ENCODE measurements at regions not wholly inside any gene's neighbourhood (a gene's known extent, or its start where the extent isn't known, plus 50 kb on each side); places are given as distances from the start of the nearest gene placed in this dataset.

DNA sequence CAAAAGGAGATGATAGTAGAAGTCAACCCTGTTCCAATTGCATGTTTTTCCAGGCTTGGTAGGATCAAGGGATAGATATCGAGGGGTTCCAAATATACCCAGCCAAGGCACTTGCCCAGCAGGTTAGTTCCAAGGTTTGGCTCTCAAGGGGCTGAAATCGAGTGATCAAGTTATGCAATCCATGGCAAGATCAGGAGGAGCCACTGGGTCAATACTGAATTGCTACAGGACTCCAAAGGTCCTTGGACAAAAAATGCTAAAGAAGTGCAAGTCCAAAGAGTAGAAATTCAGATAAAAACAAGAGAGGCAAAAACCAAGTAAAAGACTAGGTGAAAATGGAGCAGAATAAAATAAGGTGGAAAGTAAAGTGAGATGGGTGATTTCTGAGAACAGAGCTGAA lies 179.1 kb upstream of the RFX3 start:
- TF ChIP-seq, protein P1, sequence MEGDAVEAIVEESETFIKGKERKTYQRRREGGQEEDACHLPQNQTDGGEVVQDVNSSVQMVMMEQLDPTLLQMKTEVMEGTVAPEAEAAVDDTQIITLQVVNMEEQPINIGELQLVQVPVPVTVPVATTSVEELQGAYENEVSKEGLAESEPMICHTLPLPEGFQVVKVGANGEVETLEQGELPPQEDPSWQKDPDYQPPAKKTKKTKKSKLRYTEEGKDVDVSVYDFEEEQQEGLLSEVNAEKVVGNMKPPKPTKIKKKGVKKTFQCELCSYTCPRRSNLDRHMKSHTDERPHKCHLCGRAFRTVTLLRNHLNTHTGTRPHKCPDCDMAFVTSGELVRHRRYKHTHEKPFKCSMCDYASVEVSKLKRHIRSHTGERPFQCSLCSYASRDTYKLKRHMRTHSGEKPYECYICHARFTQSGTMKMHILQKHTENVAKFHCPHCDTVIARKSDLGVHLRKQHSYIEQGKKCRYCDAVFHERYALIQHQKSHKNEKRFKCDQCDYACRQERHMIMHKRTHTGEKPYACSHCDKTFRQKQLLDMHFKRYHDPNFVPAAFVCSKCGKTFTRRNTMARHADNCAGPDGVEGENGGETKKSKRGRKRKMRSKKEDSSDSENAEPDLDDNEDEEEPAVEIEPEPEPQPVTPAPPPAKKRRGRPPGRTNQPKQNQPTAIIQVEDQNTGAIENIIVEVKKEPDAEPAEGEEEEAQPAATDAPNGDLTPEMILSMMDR (IDR thresholded peaks at IDR 0.05 in 2 of 3, conservative IDR thresholded peaks at IDR 0.05 in 1 of 3; ENCODE audit: borderline replicate concordance in 1 of 3, insufficient read depth in 1 of 3, low read depth in 2 of 3, low read length in 2 of 3), result no peak
- TF ChIP-seq POLR2A (IDR thresholded peaks at IDR 0.05; ENCODE audit: borderline replicate concordance, extremely low read depth, insufficient read depth, insufficient read length) (no peak), EZH2 (IDR thresholded peaks at IDR 0.05) (no peak), CEBPB (IDR thresholded peaks at IDR 0.05; ENCODE audit: low read depth) (no peak), POLR2AphosphoS5 (IDR thresholded peaks at IDR 0.05; ENCODE audit: low read depth, low read length) (no peak), SP1 (IDR thresholded peaks at IDR 0.05; ENCODE audit: low read depth) (no peak)
- TF ChIP-seq, protein P2, sequence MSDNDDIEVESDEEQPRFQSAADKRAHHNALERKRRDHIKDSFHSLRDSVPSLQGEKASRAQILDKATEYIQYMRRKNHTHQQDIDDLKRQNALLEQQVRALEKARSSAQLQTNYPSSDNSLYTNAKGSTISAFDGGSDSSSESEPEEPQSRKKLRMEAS (IDR thresholded peaks at IDR 0.05), result no peak
- TF ChIP-seq, protein P3, sequence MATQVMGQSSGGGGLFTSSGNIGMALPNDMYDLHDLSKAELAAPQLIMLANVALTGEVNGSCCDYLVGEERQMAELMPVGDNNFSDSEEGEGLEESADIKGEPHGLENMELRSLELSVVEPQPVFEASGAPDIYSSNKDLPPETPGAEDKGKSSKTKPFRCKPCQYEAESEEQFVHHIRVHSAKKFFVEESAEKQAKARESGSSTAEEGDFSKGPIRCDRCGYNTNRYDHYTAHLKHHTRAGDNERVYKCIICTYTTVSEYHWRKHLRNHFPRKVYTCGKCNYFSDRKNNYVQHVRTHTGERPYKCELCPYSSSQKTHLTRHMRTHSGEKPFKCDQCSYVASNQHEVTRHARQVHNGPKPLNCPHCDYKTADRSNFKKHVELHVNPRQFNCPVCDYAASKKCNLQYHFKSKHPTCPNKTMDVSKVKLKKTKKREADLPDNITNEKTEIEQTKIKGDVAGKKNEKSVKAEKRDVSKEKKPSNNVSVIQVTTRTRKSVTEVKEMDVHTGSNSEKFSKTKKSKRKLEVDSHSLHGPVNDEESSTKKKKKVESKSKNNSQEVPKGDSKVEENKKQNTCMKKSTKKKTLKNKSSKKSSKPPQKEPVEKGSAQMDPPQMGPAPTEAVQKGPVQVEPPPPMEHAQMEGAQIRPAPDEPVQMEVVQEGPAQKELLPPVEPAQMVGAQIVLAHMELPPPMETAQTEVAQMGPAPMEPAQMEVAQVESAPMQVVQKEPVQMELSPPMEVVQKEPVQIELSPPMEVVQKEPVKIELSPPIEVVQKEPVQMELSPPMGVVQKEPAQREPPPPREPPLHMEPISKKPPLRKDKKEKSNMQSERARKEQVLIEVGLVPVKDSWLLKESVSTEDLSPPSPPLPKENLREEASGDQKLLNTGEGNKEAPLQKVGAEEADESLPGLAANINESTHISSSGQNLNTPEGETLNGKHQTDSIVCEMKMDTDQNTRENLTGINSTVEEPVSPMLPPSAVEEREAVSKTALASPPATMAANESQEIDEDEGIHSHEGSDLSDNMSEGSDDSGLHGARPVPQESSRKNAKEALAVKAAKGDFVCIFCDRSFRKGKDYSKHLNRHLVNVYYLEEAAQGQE (IDR thresholded peaks at IDR 0.05; ENCODE audit: low read depth), result no peak
